ENCODE measurements at regions not wholly inside any gene's neighbourhood (a gene's known extent, or its start where the extent isn't known, plus 50 kb on each side); places are given as distances from the start of the nearest gene placed in this dataset.
A peak's percentile ranks its signal among the peaks of the same experiment; 100 is the strongest.

DNA sequence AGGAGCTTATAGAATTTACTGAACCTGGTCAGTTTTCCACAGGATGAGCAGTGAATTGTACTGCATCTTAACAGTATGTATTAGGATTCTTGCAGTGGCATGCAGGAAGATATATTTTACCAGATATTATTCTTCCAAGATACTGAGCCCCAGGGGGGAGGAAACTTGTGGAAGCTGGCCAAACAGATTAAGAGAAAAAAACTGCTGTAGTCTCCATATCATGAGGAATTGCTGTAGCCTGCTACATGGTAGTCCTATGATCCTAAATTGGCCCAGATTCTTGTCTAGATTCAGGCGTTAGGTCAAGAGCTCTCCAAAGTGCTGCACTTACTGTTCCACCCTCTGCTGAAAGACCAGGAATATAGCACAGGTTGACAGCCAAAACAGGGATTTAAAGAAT is 275.5 kb upstream of the TAS2R1 start:
- ATAC-seq (no peak), DNase-seq (no peak)
- Histone ChIP-seq H3K36me3 (no peaks in the 10 kb centered on the region), H3K27ac (no peak overlapping the region), H3K27me3 (no peaks in the 10 kb centered on the region), H3K4me3 (no peak overlapping the region), H3K9me3 (no peaks in the 10 kb centered on the region), H3K4me1 (no peaks in the 10 kb centered on the region)
- TF ChIP-seq POLR2A (IDR thresholded peaks at IDR 0.05): no peak
- TF ChIP-seq, protein P1, sequence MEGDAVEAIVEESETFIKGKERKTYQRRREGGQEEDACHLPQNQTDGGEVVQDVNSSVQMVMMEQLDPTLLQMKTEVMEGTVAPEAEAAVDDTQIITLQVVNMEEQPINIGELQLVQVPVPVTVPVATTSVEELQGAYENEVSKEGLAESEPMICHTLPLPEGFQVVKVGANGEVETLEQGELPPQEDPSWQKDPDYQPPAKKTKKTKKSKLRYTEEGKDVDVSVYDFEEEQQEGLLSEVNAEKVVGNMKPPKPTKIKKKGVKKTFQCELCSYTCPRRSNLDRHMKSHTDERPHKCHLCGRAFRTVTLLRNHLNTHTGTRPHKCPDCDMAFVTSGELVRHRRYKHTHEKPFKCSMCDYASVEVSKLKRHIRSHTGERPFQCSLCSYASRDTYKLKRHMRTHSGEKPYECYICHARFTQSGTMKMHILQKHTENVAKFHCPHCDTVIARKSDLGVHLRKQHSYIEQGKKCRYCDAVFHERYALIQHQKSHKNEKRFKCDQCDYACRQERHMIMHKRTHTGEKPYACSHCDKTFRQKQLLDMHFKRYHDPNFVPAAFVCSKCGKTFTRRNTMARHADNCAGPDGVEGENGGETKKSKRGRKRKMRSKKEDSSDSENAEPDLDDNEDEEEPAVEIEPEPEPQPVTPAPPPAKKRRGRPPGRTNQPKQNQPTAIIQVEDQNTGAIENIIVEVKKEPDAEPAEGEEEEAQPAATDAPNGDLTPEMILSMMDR (IDR thresholded peaks at IDR 0.05): no peak
- 20% methylated on average over 1 of the region's 1 CpG for WGBS (ENCODE audit: insufficient coverage, low coverage, low lambda C conversion rate, missing lambda C conversion rate)
- intact Hi-C loops (cut with DNase I): no loop called here

DNA sequence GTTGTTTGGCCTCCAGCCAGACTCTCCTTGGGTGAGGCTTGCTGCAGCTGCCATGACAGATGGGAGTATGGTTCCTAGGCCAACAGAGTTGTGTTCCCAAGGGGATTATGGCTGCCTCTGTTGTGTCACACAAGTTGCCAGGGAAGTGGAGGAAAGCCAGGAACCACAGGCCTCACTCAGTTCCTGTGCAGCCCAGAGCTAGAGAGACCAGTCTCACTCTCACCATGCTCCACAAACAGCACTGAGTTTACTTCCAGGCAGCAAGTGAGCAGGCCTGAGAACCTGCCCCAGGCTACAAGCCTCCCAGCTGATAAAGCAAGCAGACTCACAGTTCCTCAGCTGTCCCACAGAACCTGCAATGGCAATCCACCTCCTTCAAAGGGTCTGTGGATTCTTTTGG is 273.6 kb upstream of the TAS2R1 start:
- DNase-seq (no peak), ATAC-seq (no peak)
- no peaks in the 10 kb centered on the region for H3K4me1 ChIP-seq
- H3K4me3 ChIP-seq: no peak overlapping the region
- intact Hi-C loops (cut with DNase I): no loop called here
- H3K9me3 ChIP-seq: no peaks in the 10 kb centered on the region
- H3K27me3 ChIP-seq: no peaks in the 10 kb centered on the region
- TF ChIP-seq, protein P1 (IDR thresholded peaks at IDR 0.05): no peak
- no peak for TF ChIP-seq POLR2A (IDR thresholded peaks at IDR 0.05)
- no peak overlapping the region for H3K27ac ChIP-seq
- H3K36me3 ChIP-seq: no peaks in the 10 kb centered on the region

DNA sequence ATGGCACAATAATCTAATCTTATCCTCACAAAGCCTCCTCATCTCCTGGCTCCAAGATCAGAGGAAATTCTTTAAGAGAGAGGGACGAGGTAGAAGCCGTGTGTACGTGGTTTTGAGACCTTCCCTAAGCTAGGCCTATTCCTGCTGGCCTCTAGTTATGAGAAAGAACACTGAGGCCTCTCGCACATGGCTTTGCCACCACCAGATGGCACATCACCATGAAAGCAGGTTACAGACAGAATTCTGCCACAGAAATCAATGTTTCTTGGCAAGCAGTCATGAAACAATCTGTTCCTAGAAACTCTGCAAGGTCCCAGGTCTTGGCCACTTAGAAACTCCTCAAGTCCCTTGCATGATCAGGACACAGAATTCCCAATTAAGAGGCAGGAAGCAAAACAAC is 268.2 kb upstream of the TAS2R1 start:
- no peaks in the 10 kb centered on the region for H3K36me3 ChIP-seq
- H3K4me1 ChIP-seq: no peaks in the 10 kb centered on the region
- no peaks in the 10 kb centered on the region for H3K9me3 ChIP-seq
- no peak for TF ChIP-seq POLR2A (IDR thresholded peaks at IDR 0.05)
- TF ChIP-seq, protein P1 (IDR thresholded peaks at IDR 0.05): peak in 3 of 4 donors; percentile 10 to 47 (median 33)
- H3K4me3 ChIP-seq: no peak overlapping the region
- H3K27me3 ChIP-seq: no peaks in the 10 kb centered on the region
- H3K27ac ChIP-seq: no peak overlapping the region
- intact Hi-C loops (cut with DNase I): no loop called here
- 4% methylated on average over 3 of the region's 4 CpGs for WGBS (ENCODE audit: insufficient coverage, low coverage, low lambda C conversion rate, missing lambda C conversion rate)
- ATAC-seq: peak in 3 of 4 donors; percentile 52 to 72 (median 55)
- peak in 1 of 3 donors; percentile 35 for DNase-seq

DNA sequence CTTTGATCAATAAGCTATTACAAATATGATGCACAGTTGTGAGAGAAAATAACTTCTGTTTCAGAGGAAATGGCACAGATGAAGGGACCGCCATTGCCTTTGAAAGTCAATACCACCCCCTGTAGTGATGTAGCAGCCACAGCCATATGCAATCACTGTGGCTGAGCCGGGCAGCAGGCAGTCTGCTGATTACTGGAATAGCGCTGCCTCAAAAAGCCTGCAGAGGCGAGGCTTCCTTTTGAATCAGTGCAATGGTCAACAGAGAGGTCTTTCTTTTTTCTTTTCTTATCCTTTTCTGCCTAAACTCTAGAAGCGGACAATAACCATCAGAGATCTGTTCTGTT is 265.1 kb upstream of the TAS2R1 start:
- no peaks in the 10 kb centered on the region for H3K4me1 ChIP-seq
- no peak for ATAC-seq
- H3K36me3 ChIP-seq: no peaks in the 10 kb centered on the region
- intact Hi-C loops (cut with DNase I): no loop called here
- no peak overlapping the region for H3K27ac ChIP-seq
- no peaks in the 10 kb centered on the region for H3K27me3 ChIP-seq
- WGBS (ENCODE audit: insufficient coverage, low coverage, low lambda C conversion rate, missing lambda C conversion rate): 53% methylated on average over 5 of the region's 5 CpGs
- no peak for DNase-seq
- H3K9me3 ChIP-seq: no peaks in the 10 kb centered on the region
- TF ChIP-seq POLR2A (IDR thresholded peaks at IDR 0.05): no peak
- no peak overlapping the region for H3K4me3 ChIP-seq

DNA sequence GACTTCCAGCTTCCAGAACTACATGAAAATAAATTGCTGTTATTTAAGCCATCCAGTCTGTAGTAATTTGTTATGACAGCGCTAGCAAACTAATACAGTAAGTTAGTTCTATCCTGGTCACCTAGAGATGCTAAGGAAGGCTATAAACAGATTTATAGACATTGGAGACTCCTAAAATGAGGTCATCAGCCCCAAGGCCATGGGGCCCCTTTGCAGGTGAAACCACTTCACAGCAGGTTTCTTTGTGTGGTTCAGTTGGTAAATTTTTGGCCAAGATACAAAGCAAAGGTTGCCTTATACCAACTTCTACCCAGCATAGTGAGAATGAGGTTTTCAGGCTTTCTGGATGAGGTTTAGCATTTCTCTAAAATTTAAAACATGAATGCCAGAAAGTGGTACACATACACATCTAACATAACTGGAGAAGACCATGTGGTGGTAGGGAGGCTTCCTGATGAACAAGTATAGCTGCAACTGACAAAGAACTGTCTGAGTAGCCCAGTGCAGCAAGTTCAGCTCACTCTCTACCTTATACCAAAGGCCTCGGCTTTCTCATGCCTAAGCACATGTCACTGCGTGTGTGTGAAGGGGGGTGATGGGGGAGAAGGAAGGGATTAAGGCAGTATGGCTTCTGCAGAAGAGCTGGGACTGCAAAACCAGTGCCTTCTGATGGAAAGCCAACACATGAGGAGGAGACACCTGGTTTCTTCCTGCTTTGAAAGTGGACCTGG is 264.6 kb upstream of the TAS2R1 start:
- H3K9me3 ChIP-seq: no peaks in the 10 kb centered on the region
- ATAC-seq (no peak), DNase-seq (no peak)
- TF ChIP-seq, protein P1 (IDR thresholded peaks at IDR 0.05): no peak
- TF ChIP-seq POLR2A (IDR thresholded peaks at IDR 0.05): no peak
- H3K27me3 ChIP-seq: no peaks in the 10 kb centered on the region
- intact Hi-C loops (cut with DNase I): no loop called here
- WGBS (ENCODE audit: insufficient coverage, low coverage, low lambda C conversion rate, missing lambda C conversion rate): 33% methylated on average over 3 of the region's 3 CpGs
- no peak overlapping the region for H3K27ac ChIP-seq
- no peaks in the 10 kb centered on the region for H3K36me3 ChIP-seq
- H3K4me1 ChIP-seq: no peaks in the 10 kb centered on the region
- no peak overlapping the region for H3K4me3 ChIP-seq

Measured in right lobe of liver (tissue), 6 donors.